Loucy (cell line): ENCODE measurements at regions not wholly inside any gene's neighbourhood (a gene's known extent, or its start where the extent isn't known, plus 50 kb on each side); places are given as distances from the start of the nearest gene placed in this dataset.
"Not testable (repeated sequence)": the region's sequence is repeated elsewhere in the genome, so short reads cannot be mapped to it uniquely, and the experiment has no call there.

Experiments used
- CTCF ChIP-seq: fragments of 200-600 bp; sonication (generic); conservative IDR thresholded peaks from 2 replicates; pipeline ENCODE4 v1.5.1; 2014; ENCODE audit warnings: mild to moderate bottlenecking, antibody characterized with exemption, low read length
- EZH2phosphoT487 ChIP-seq: fragments of 200-600 bp; IDR thresholded peaks from 2 replicates; pipeline ENCODE4 v1.6.1; 2018; ENCODE audit warnings: antibody characterized with exemption, mild to moderate bottlenecking, moderate library complexity, borderline replicate concordance

GRCh38 chr2:89148256-89148655 lies 456.8 kb downstream of the RPIA start:
- not testable (repeated sequence) for TF ChIP-seq EZH2phosphoT487, CTCF
